ENCODE measurements at regions not wholly inside any gene's neighbourhood (a gene's known extent, or its start where the extent isn't known, plus 50 kb on each side); places are given as distances from the start of the nearest gene placed in this dataset.
"Not testable (repeated sequence)": the region's sequence is repeated elsewhere in the genome, so short reads cannot be mapped to it uniquely, and the experiment has no call there.

- TF ChIP-seq CTCF, POLR2A (IDR thresholded peaks at IDR 0.05): not testable (repeated sequence)
Observed at GRCh38 chr21:6111354-6111753, 4410.0 kb upstream of the TPTE start.

Measured in body of pancreas (tissue), 4 donors.